Spleen (tissue), 11 donors: ENCODE measurements at regions not wholly inside any gene's neighbourhood (a gene's known extent, or its start where the extent isn't known, plus 50 kb on each side); places are given as distances from the start of the nearest gene placed in this dataset.
"Not testable (repeated sequence)": the region's sequence is repeated elsewhere in the genome, so short reads cannot be mapped to it uniquely, and the experiment has no call there.

ENCODE experiments used
- DNase-seq: peaks from one replicate; pipeline ENCODE4 v3.0.0-alpha.2; 2020
- H3K27ac ChIP-seq, 8 donors: fragments of 200-600 bp; sonication (generic) in 7 of 8; 1 replicate in 4 of 8; 2 replicates in 4 of 8; pipeline versions ENCODE4 v1.5.0 to v1.8.0; 2016 to 2021; ENCODE audit warnings: inconsistent platforms in 4 of 8, mild to moderate bottlenecking in 4 of 8, moderate library complexity in 1 of 8
- H3K27me3 ChIP-seq, 7 donors: fragments of 200-600 bp; sonication (generic) in 6 of 7; replicated peaks in 1 of 7; 1 replicate in 4 of 7; 2 replicates in 3 of 7; pipeline versions ENCODE4 v1.5.0 to v1.8.0; 2016 to 2021; ENCODE audit warnings: inconsistent platforms in 3 of 7, mild to moderate bottlenecking in 1 of 7
- H3K36me3 ChIP-seq, 6 donors: fragments of 200-600 bp; sonication (generic) in 5 of 6; 1 replicate in 4 of 6; 2 replicates in 2 of 6; pipeline versions ENCODE4 v1.5.0 to v1.8.0; 2016 to 2021; ENCODE audit warnings: inconsistent platforms in 2 of 6
- H3K4me1 ChIP-seq, 6 donors: fragments of 200-600 bp; sonication (generic) in 5 of 6; 1 replicate in 3 of 6; 2 replicates in 3 of 6; pipeline versions ENCODE4 v1.5.0 to v1.8.0; 2016 to 2021; ENCODE audit warnings: inconsistent platforms in 3 of 6
- H3K4me3 ChIP-seq, 8 donors: fragments of 200-600 bp; sonication (generic) in 7 of 8; 1 replicate in 4 of 8; 2 replicates in 4 of 8; pipeline versions ENCODE4 v1.5.0 to v1.8.0; 2016 to 2021; ENCODE audit warnings: inconsistent platforms in 4 of 8, mild to moderate bottlenecking in 4 of 8, moderate library complexity in 2 of 8
- H3K9me3 ChIP-seq, 8 donors: fragments of 200-600 bp; sonication (generic) in 7 of 8; 1 replicate in 4 of 8; 2 replicates in 4 of 8; pipeline versions ENCODE4 v1.5.0 to v1.8.0; 2016 to 2021; ENCODE audit warnings: inconsistent platforms in 4 of 8
- CTCF ChIP-seq, 11 experiments: fragments of 200-600 bp in 7 of 11; fragments of 450-650 bp in 4 of 11; sonication (generic) in 4 of 11; IDR thresholded peaks in 8 of 11; conservative IDR thresholded peaks in 3 of 11; 1 replicate in 7 of 11; 2 replicates in 4 of 11; pipeline versions ENCODE4 v1.4.0 to v1.8.0; 2016 to 2021; ENCODE audit warnings: antibody characterized with exemption in 11 of 11, inconsistent platforms in 4 of 11, mild to moderate bottlenecking in 1 of 11
- POLR2A ChIP-seq, 3 donors: fragments of 450-650 bp; IDR thresholded peaks; one replicate each; pipeline ENCODE4 v1.5.1; 2017; ENCODE audit warnings: antibody characterized with exemption in 3 of 3, mild to moderate bottlenecking in 1 of 3
- POLR2AphosphoS5 ChIP-seq, 3 donors: sonication (generic); formaldehyde crosslinking; IDR thresholded peaks; one replicate each; pipeline ENCODE4 v1.5.1; 2017; ENCODE audit warnings: antibody characterized with exemption in 3 of 3
- WGBS, 5 donors: extraction: QIAGEN DNeasy Blood & Tissue Kit in 3 of 5; methylation state at CpG; one replicate each; pipeline versions ENCODE4 v1.1.5 to v1.1.7; 2013 to 2018; 5-methylcytosine and 5-hydroxymethylcytosine counted together
- intact Hi-C: fragments of 100-400 bp; cut with DNase I; formaldehyde crosslinking; loops from one replicate; pipeline ENCODE4 v1.15.0; 2023; ENCODE audit warnings: low total_unique reads
- donor health status: healthy with polysubstance abuse.
- donor health status: DM: no; HTN: no; CAD: no; lungs with moderate emphysema.
- donor health status: DM: no; HTN: no; CAD: no.
- donor health status: Bipolar disorder and iron deficiency.
- donor health status: healthy.
- donor health status: DM: no; HTN: no; CAD: no.
- donor health status: DM: yes; HTN: yes; CAD: no.

- Histone ChIP-seq H3K9me3 (peaks cover 0 to 7% (median 0%) of the 10 kb centered on the region in 8 donors), H3K36me3 (no peaks in the 10 kb centered on the region), H3K4me1 (no peaks in the 10 kb centered on the region), H3K27me3 (no peaks in the 10 kb centered on the region), H3K27ac (peak overlapping the region in 2 of 8 donors; percentile 4 to 37), H3K4me3 (no peak overlapping the region)
- no peak for DNase-seq
- intact Hi-C loops: no loop called here
- 87 to 97% (median 91%) methylated on average over 4 of the region's 4 CpGs for WGBS, 5 donors
- TF ChIP-seq CTCF (IDR thresholded peaks at IDR 0.05 in 8 of 11, conservative IDR thresholded peaks at IDR 0.05 in 3 of 11) (no peak), POLR2A (IDR thresholded peaks at IDR 0.05) (no peak), POLR2AphosphoS5 (IDR thresholded peaks at IDR 0.05) (no peak)
Observed at GRCh38 chr17:70375813-70376770, 206.8 kb downstream of the KCNJ2 start.

- Histone ChIP-seq H3K4me3 (no peak overlapping the region), H3K36me3 (no peaks in the 10 kb centered on the region), H3K27ac (no peak overlapping the region), H3K9me3 (peaks cover 0 to 7% (median 0%) of the 10 kb centered on the region in 8 donors), H3K27me3 (no peaks in the 10 kb centered on the region), H3K4me1 (no peaks in the 10 kb centered on the region)
- intact Hi-C loops: no loop called here
- 50 to 74% (median 58%) methylated on average over 4 of the region's 4 CpGs for WGBS, 5 donors
- TF ChIP-seq POLR2A (IDR thresholded peaks at IDR 0.05) (no peak), POLR2AphosphoS5 (IDR thresholded peaks at IDR 0.05) (no peak), CTCF (IDR thresholded peaks at IDR 0.05 in 8 of 11, conservative IDR thresholded peaks at IDR 0.05 in 3 of 11) (no peak)
- no peak for DNase-seq
Observed at GRCh38 chr17:70377654-70378053, 208.3 kb downstream of the KCNJ2 start.

- TF ChIP-seq CTCF (IDR thresholded peaks at IDR 0.05 in 8 of 11, conservative IDR thresholded peaks at IDR 0.05 in 3 of 11) (no peak), POLR2A (IDR thresholded peaks at IDR 0.05) (no peak), POLR2AphosphoS5 (IDR thresholded peaks at IDR 0.05) (no peak)
- intact Hi-C loops: no loop called here
- H3K9me3 ChIP-seq: peaks cover 0 to 6% (median 0%) of the 10 kb centered on the region in 8 donors
- H3K27ac ChIP-seq: no peak overlapping the region
- H3K4me1 ChIP-seq: no peaks in the 10 kb centered on the region
- H3K27me3 ChIP-seq: no peaks in the 10 kb centered on the region
- no peak overlapping the region for H3K4me3 ChIP-seq
- DNase-seq: no peak
- H3K36me3 ChIP-seq: no peaks in the 10 kb centered on the region
Observed at GRCh38 chr17:70378076-70378475, 208.7 kb downstream of the KCNJ2 start.

GRCh38 chr17:70379945-70380344 is 210.6 kb downstream of the KCNJ2 start:
- WGBS, 5 donors: 60 to 79% (median 72%) methylated on average over 3 of the region's 3 CpGs
- intact Hi-C loops: no loop called here
- DNase-seq: no peak
- no peaks in the 10 kb centered on the region for H3K27me3 ChIP-seq
- no peak overlapping the region for H3K4me3 ChIP-seq
- no peaks in the 10 kb centered on the region for H3K36me3 ChIP-seq
- no peaks in the 10 kb centered on the region for H3K4me1 ChIP-seq
- peak overlapping the region in 1 of 8 donors; percentile 28 for H3K27ac ChIP-seq
- no peaks in the 10 kb centered on the region for H3K9me3 ChIP-seq
- TF ChIP-seq POLR2A (IDR thresholded peaks at IDR 0.05): no peak
- no peak for TF ChIP-seq CTCF (IDR thresholded peaks at IDR 0.05 in 8 of 11, conservative IDR thresholded peaks at IDR 0.05 in 3 of 11)
- no peak for TF ChIP-seq POLR2AphosphoS5 (IDR thresholded peaks at IDR 0.05)

GRCh38 chr17:70381916-70382315 is 212.6 kb downstream of the KCNJ2 start:
- intact Hi-C loops, H3K9me3 ChIP-seq, DNase-seq, H3K27ac ChIP-seq, H3K27me3 ChIP-seq, H3K4me1 ChIP-seq, H3K4me3 ChIP-seq, H3K36me3 ChIP-seq: not testable (repeated sequence)
- WGBS, 5 donors: 95 to 98% (median 96%) methylated on average over 15 of the region's 15 CpGs
